ENCODE measurements at regions not wholly inside any gene's neighbourhood (a gene's known extent, or its start where the extent isn't known, plus 50 kb on each side); places are given as distances from the start of the nearest gene placed in this dataset.
"Not testable (repeated sequence)": the region's sequence is repeated elsewhere in the genome, so short reads cannot be mapped to it uniquely, and the experiment has no call there.

- DNase-seq (ENCODE audit: low spot score) = not testable (repeated sequence)
Observed at GRCh38 chr9:90536094-90536493, 106.5 kb downstream of the DIRAS2 start.

DNA sequence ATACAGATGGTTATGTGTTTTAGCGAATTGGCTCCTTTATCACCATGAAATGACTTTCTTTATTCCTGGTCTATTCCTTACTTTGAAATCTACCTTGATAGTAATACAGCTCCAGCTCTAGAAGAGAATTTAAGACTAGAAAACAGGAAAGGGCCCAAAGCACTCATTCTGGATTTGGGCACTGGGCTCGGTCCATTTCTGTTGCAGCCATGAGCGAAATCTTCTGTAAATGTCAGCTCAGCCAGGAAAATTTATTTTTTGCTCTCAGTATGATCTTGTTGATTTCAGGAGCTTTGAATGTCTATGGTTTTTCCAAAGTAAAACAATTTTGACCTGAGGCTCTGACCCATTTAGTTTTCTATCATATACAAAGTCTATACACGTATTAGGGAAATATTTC, 104.1 kb downstream of the DIRAS2 start:
- no peak for DNase-seq (ENCODE audit: low spot score)

GRCh38 chr9:90539286-90539685, 103.3 kb downstream of the DIRAS2 start:
- no peak for DNase-seq (ENCODE audit: low spot score)

DNA sequence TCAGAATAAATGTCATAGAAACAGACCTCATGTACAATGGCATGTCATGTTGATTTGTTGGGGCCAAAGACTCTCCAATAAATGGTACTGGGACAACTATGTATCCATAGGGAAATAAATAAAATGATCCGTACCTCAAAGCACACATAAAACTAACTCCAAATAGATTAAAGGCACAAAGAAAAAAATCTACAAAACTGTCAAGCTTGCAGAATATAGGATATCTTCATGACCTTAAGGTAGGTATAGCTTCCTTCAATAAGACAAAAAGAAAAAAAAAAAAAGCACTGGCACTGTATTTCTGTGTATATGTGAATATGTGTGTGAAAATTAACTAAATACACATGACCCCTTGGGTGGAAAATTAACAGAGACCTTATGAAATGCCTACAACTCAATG, 101.9 kb downstream of the DIRAS2 start:
- DNase-seq (ENCODE audit: low spot score) = no peak

- DNase-seq (ENCODE audit: low spot score) = no peak
Observed at GRCh38 chr9:90544488-90544887, 98.1 kb downstream of the DIRAS2 start.

DNA sequence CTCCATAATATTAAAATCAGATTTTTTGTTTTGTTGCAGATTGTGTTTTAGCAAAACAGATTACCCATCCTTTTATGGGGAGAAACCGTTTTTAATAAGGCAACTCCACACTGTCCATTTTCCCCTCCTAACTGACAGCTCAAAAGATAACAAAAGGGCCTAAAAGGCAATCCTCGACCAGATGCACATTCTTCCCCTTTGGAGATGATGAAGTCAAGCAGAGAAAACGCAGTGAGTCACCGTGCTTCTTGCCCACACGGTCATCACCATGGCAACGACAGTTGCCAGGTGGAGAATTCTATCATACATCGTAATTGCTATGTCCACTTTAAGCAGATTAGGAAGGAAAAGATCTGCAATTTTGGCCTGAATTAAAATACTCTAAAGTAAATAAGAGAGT, 96.4 kb downstream of the DIRAS2 start:
- no peak for DNase-seq (ENCODE audit: low spot score)

DNA sequence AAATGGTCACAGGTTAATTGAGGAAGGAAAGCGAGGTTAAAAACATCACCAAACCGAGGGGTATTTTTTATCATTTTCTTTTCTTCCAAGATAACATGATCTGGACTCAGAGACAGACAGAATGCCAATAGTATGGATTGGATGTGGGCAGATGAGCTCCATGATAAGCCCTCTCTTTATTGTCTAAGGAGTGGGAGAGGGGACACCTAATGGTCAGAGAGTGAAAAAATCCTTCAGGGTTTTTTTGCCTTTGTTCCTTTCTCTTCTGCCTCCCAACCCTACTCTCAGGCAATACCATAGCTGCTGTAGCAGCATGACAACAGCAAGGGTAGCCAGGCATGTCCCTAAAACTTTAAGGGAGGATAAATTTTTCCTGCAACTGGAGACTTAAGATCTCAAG, 94.7 kb downstream of the DIRAS2 start:
- DNase-seq (ENCODE audit: low spot score) = no peak

DNA sequence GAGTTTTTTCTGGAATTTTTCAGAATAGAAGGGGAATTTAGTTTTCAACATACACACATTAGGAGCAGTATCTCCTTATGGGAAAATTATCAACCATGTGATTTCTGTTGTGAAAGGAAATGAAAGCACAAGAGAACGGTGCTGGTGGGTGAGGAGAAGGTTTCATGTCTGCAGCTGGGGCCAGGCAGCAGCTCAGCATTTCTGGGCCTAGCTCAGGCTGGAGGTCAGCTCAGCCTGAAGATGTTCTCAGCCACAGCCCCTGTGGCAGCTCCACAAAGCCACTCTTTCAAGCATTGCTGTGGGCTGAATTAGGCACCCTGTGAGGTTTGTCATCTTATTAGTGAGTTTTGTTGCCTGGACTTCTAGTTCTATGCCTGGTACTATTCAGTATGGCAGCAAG, 90.3 kb downstream of the DIRAS2 start:
- no peak for DNase-seq (ENCODE audit: low spot score)

DNA sequence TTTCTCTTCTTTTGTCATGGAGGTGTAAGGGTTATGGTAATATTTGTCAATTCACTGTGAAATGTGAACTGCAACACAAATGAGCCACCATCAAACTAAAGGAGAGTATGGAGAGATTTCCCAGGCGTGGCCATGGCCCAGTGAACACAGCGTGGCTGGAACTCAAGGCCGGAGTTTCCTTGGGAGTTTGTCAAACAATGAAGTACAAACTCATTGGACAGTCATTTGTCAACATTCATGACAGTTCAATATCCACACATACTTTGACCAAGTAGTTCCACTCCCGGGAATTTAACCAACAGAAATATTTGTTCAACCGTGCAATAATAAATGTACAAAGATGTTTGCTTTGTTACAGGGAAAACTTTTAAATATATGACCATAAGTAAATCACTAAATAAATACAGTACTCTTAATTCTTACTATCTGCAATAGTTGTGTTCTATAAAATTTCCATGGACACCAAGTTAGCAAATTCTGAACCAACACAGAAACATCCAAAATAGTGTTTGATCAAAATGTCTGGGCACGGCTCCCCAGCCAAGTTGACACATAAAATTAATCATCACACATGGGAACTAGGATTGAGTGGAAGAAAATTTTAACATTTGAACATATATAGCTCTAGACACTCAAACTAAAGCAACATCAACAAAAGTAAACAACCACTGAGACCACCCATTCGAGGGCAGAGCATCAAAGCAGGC, 87.1 kb downstream of the DIRAS2 start:
- no peak for DNase-seq (ENCODE audit: low spot score)

GRCh38 chr9:90556897-90557675, 85.5 kb downstream of the DIRAS2 start:
- no peak for DNase-seq (ENCODE audit: low spot score)

GRCh38 chr9:90559075-90560073, 83.2 kb downstream of the DIRAS2 start:
- DNase-seq (ENCODE audit: low spot score) = no peak
